ENCODE measurements at regions not wholly inside any gene's neighbourhood (a gene's known extent, or its start where the extent isn't known, plus 50 kb on each side); places are given as distances from the start of the nearest gene placed in this dataset.
"Not testable (repeated sequence)": the region's sequence is repeated elsewhere in the genome, so short reads cannot be mapped to it uniquely, and the experiment has no call there.

- DNase-seq (ENCODE audit: low read depth) = no peak
Observed at GRCh38 chr9:135295551-135296300, 183.9 kb upstream of the PPP1R26 start.

DNA sequence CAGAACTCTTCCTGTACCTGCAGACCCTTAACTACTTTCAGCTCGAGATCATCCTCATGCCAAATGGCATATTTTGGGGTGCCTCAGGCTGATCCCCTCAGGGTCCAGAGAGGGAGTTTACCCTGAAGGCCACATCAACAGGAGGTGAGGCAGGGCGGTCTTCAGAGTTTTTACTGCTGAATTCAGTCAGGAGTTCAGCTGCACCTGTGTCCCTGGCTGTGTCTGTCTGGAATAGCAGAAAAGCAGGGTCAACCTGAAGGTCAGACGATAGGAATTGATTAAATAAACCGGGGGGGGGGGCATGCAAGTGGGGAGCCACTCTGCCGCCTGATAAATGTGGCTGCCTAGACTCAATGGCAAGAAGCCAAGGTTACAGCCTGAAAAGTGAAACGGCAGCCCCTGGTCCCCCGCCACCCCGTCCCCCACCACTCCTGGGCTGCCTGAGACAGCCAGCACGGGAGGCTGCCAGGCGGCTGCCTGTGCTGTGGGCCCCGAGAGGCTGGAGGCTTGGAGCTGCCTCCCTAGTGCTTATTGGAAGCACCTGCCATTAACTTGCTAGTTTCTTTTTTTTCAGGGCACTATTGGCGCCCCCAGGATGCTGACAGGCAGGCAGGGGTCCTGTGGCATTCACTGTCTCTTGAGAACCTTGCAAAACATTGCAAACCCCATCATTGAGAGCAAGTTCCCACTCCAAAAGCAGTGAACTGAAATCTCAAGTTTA lies 182.7 kb upstream of the PPP1R26 start:
- no peak for DNase-seq (ENCODE audit: low read depth)

DNA sequence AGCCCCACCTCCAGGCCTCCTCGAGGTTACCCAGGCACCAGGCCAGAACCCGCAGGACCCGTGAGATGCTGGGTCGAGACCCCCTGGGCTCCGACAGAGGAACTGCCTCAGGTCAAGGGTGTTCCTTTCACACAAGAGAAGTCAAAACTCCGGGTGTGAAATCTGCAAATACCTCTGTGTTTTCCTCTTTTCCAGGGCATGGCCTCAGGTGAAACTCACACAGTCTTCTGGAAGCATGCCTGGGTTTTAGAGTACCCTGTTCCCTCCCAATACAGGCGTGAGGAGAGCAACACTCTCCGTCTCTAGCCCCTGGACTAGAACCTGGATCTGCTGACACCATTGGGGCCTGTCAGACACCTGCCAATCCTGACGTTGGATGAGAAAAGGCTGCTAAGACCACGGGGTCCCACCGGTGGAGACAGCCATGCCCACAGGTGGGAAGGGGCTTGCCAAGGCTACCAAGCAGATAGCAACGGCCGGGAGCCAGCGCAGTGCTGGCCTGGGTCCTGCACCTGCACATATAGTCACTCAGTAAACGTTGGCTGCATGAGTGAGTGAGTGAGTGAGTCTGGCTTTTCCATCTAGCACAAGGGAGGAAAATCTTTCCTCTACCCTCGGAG lies 182.0 kb upstream of the PPP1R26 start:
- DNase-seq (ENCODE audit: low read depth) = no peak

GRCh38 chr9:135299239-135299590 lies 180.4 kb upstream of the PPP1R26 start:
- DNase-seq (ENCODE audit: low read depth) = no peak

GRCh38 chr9:135299651-135300345 lies 179.8 kb upstream of the PPP1R26 start:
- no peak for DNase-seq (ENCODE audit: low read depth)

DNA sequence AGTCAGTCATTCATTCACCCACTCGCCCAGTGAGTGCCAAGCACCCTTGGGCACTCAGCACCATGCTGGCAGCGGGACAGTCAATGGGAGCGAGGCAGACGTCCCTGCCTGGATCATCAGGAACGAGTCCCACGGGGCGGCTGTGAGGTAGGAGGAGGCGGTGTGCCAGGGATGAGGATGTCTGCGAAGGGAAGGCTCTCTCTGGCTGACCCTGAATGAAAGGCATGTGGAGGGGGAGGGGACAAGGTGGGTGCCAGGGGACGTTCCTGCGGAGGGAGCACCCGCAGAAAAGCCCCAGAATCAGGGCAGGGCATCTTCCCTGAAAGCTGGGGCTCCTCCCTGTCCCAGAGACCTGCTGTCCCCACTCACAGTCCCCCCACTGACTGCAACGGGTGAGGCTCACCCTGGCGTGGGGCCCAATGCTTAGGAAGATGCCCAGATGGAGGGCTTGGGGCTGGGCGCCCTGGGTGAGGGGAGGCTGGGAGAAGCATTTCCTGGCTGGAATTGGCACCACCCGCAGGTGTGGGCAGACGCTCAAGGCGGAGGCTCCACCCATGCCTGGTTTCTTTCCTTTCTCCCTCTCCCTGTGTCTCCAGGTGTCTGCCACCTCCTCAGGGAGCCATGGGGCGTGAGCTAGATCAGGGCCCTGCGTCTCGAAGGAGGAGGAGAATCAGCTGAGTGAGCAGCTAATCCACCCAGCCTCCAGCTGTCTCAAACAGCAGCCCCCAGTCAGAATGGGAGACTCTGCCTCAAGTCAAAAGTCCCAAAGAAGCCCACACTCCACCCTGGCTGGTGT lies 179.0 kb upstream of the PPP1R26 start:
- no peak for DNase-seq (ENCODE audit: low read depth)

- DNase-seq (ENCODE audit: low read depth) = no peak
Observed at GRCh38 chr9:135301271-135302263, 178.0 kb upstream of the PPP1R26 start.

GRCh38 chr9:135302329-135303279 lies 177.0 kb upstream of the PPP1R26 start:
- no peak for DNase-seq (ENCODE audit: low read depth)

GRCh38 chr9:135303280-135303647 lies 176.3 kb upstream of the PPP1R26 start:
- no peak for DNase-seq (ENCODE audit: low read depth)

GRCh38 chr9:135303865-135304499 lies 175.6 kb upstream of the PPP1R26 start:
- DNase-seq (ENCODE audit: low read depth) = no peak

GRCh38 chr9:135304886-135305285 lies 174.7 kb upstream of the PPP1R26 start:
- DNase-seq (ENCODE audit: low read depth) = no peak

GRCh38 chr9:135305546-135306180 lies 173.9 kb upstream of the PPP1R26 start:
- no peak for DNase-seq (ENCODE audit: low read depth)

GRCh38 chr9:135306699-135307098 lies 172.9 kb upstream of the PPP1R26 start:
- no peak for DNase-seq (ENCODE audit: low read depth)

- no peak for DNase-seq (ENCODE audit: low read depth)
Observed at GRCh38 chr9:135307300-135307699, 172.3 kb upstream of the PPP1R26 start.

- not testable (repeated sequence) for DNase-seq (ENCODE audit: low read depth)
Observed at GRCh38 chr9:135307919-135308318, 171.7 kb upstream of the PPP1R26 start.

- DNase-seq (ENCODE audit: low read depth) = no peak
Observed at GRCh38 chr9:135308821-135309762, 170.5 kb upstream of the PPP1R26 start.

DNA sequence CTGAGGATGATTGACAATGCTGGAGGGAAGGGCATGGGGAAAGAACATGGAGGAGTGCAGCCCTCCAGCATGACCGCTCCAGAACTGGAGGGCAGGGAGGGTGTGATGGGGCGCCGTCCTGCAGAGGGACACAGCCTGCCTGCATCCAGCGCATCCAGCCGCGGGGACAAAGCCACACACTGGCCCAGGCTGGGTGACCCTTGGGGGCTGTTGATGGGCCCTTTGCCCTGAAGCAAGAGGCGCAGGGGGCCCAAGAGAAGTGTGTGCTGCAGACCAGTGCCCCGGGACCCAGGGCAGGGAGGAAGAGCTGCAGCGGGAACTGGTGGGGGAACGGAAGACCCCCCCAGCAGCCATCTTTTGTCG lies 169.8 kb upstream of the PPP1R26 start:
- DNase-seq (ENCODE audit: low read depth) = no peak

All from stimulated activated CD8-positive, alpha-beta memory T cell treated with anti-CD3 and anti-CD28 coated beads, Interleukin-7, amount 100 ng/mL, for 24 hours (primary cell).